GM04503 (cell line): ENCODE measurements at regions not wholly inside any gene's neighbourhood (a gene's known extent, or its start where the extent isn't known, plus 50 kb on each side); places are given as distances from the start of the nearest gene placed in this dataset.

ENCODE experiments used
- DNase-seq: peaks from one replicate; pipeline ENCODE4 v3.0.0-alpha.2; 2012; ENCODE audit warnings: low read depth

DNA sequence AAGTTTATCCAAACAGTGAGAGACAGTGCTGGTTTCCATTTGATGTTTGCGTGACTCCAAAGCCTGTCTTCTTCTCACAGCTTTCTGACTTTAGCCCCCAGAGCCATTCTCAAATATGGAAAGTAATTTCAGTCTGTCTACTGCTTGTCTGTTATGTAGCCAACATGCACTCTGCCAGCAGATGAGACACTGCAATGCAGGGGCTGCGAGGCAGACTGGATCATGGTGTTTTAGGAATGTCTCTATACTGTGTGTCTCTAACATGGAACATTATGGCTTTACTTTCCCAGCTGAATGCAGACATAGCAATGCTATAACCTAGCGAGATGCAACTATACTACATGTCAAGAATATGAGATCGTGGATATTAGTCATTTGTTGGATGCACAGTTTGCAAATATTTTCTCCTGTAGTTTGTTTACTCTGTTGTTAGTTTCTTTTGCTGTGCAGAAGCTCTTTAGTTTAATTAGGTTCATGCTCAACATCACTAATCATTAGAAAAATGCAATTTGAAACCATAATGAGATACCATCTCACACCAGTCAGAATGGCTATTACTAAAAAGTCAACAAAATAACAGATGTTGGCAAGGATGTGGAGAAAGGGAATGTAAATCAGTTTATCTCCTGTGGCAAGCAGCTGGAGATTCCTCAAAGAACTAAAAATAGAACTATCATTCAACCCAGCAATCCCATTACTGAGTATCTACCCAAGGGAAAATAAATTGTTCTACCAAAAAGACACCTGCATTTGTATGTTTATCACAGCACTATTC lies 235.8 kb upstream of the TMTC1 start:
- no peak for DNase-seq

DNA sequence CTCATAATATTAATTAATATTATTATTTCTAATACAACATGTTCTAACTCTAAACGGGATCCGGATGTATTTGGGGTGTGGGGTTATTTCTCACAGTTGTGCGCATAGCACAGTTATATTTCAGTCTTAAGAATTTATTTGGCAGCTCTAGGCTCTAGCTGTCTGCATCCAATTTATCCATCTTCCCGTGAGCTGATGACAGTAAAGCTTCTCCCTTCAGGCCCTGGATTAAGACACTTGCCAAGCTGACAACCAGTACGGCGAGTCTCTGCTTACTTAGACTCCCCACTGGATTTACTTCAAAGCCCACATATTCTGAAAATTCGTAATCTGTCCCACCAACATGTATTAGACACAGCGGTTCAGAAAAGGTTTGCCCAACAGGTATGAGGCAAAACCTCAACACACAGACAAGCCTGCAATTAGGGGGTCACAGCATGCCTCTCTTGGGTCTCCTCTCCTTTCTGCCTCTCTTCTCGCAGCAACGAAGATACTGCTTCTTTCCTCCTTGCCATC lies 232.9 kb upstream of the TMTC1 start:
- DNase-seq, result no peak

DNA sequence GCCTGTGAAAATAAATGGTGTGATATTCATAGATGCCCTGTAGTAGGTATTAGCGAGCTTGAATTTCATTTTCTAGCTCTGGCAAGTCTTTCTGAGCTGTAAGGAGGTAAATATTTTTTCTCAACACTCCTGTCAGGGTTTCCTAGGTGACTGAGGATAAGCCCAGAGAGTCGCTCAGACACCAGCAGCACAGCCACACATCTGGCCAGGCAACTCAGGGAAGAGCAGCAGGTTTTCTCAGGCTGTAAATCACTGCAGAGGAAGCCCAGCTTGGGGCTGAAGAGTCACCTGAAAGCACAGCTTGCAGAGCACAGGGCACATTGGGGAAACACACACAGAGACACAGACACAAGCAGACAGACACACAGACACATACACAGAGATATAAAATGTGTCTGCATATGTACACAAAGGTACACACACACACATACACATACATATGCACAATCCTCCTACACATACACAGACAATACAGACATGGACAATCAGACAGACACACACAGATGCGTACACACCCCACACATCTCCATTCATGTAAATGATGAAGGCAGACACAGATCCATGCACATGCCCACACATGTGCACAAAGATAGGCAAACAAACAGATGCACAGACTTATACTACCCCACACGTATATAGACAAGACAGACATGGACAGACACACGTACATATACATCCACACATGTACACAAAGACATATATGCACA lies 232.0 kb upstream of the TMTC1 start:
- DNase-seq, result no peak

DNA sequence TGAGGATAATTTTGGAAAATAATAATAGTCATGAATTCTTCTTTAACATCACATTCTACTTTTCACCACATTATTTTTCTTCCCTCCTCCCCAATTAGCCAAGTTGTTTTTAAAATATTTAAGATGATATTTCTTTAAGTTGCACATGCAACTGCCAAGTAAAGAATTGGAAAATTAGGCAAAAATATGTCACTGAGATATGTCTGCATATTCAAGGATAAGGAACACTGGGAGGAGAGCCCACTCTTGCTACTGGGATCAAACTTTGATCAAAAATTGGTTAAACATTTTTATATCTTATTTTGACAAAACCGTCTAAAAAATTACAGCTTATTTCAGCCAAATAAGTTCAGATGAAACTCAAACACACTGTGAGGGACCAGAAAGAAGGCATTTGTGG lies 231.2 kb upstream of the TMTC1 start:
- no peak for DNase-seq

DNA sequence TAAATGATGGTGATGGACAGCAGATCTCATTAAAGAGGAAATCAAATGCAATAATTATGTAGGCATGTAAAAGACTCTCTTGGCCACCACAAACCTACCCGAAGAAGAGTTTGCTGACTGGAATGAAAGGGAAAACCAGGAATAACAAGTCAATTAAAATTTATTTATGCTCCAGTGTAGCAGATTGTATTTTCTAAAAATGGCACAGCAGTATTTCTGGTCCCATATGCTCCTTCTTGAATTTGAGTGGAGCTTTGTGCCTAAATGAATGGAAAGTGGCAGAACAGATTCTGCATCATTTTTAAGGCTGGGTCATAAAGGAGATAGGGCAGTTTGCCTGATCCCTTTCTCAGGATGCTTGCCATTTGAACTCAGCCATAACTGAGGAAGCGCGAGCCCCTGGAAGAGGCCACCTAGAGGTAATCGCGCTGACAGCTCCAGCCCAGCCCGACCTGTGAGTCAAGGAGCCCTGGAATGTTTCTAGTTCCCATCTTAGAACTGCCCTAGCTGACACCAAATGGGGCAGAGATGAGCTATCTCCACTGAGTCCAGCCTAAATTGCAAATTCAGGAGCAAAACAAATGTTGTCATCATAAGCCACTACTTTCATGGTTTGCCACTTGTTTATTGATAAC lies 229.2 kb upstream of the TMTC1 start:
- DNase-seq, result no peak

DNA sequence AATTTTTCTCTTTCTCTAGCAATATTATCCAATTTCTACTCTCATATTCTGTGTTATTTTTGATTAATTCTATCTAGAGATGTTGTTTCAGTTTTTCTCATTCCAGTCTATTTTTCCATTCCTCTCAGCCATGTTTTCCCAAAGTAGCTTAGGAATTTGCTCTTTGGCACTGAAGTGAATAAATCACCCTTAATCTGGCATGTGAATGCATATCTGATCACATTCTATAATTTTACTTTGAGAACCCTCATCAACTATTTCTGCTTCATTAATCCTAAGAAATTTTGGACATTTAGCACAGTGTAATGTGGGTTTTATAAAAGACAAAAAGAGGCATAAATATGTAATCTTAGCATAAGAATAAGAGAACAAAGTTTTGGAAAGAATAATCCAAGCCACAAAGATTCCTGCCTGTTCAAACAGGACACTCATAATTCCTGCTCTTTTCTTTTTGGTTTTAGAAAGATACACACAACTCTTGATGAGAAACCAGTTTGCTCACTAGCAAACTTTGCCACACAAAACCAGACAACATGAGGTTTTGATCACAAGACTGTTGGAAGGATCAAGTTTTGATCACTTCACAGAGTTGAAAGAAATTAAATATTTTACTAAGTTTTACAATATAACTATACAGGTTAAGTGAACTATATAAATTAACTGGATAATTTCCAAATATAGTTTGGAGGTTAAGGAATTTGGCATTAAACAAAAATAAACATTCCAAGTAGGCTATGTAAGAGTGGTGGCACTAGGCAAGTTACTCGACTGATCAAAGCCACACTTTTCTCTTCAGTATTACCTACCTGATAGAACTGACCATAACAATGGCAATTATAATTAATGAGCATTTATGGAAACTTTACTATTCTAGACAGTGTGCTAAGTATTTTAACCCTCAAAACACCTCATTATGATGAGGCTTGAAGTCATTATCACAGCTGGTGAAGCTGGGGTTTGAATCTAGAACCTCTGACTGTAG lies 226.6 kb upstream of the TMTC1 start:
- DNase-seq, result no peak

DNA sequence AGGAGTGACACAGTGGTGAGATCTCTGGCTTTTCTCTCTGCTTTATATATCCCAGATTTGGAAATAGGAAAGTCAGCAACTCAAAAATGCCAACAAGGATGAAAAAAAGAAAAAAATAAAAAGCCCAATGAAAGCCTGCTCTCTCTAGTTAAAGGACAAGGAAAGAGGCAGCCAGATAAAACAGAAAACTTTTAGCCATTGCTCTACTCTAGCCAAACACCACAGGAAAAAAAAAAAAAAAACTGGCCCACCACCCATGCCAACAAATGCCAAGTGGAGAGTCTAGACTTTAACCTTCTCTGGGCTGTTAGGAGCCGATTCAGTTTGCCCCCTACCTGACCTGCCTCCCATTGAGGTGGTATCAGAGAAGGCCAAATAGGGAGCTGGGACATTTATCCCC lies 222.3 kb upstream of the TMTC1 start:
- DNase-seq, result no peak

DNA sequence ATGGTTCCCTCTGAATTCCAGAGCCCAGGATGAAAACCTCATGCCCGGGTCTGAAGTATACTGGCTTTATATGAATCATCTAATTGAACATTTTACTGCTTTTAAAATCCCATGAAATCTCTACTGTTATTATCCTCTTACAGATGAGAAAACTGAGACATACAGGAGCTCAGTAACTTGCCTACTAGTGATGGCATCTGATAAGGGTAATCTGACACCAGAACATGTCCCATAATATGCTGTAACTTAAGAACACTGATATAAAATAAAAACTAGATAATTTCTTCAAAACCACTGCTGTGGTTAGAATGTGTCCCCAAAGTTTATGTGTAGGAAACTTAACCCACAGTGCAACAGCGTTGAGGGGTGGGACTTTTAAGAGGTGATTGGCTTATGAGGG lies 219.6 kb upstream of the TMTC1 start:
- DNase-seq, result no peak

DNA sequence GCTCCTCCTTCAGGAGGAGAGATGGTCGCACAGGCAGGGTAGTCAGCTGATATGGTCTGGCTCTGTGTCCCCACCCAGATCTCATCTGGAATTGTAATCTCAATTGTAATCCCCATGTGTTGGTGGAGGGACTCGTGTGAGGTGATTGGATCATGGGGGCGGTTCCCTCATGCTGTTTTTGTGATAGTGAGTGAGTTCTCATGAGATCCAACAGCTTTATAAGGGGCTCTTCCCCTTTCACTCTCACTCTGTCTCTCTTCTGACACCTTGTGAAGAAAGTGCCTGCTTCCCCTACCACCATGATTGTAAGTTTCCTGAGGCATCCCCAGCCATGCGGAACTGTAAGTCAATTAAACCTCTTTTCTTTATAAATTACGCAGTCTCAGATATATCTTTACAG lies 218.9 kb upstream of the TMTC1 start:
- no peak for DNase-seq

DNA sequence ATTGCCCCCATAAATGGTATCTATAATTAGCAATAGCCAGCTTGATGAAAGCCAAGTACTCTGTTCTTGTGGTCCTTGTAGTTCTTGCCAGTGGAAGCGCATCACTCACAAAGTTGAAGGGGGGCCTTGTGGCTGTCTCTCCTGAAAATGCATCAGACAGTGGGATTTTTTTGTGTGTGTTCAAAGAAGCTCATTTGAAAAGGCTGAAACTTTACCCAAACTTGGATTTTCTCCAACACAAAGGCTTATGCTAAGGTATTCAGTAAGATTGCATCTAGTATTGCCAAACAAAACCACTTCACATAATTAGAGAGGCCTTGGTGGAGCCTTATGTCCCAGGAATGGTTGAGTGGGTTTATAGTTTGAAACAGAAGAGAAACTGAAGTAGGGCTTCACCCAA lies 216.7 kb upstream of the TMTC1 start:
- DNase-seq, result no peak

DNA sequence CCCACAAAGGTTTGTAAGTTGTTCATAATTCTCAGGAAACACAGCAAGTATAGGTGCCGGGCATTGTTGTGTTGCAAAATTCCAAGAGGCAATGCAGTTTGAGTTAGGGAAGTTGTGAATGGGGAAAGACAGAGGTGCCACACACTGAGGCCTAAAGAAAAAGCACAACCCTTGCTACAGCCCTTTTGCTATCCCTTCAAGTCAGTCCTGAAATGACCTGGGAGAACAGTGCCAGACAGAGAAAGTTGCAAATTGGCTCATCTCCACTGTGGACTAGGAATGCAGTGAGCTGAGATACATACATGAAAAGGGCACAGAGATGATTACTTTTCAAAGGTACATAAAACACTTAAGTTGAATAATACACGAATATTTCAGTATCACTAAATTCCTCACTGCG lies 213.3 kb upstream of the TMTC1 start:
- no peak for DNase-seq

DNA sequence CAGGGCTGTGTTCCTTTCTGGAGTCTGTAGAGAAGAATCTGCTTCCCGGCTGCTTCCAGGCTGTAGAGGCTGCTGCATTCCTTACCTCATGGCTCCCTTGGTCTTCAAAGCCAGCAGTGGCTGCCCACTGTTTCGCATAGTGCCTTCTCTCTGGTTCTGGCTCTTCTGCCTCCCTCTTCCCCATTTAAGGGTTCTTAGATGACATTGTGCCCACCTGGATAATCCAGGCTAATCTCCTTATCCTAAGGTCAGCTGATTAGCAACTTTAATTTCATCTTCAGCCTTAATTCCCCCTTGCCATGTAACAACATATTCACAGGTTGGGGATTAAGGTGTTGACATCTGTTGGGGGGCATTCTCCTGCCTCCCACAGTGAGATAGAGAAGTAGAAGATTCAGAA lies 208.6 kb upstream of the TMTC1 start:
- no peak for DNase-seq

DNA sequence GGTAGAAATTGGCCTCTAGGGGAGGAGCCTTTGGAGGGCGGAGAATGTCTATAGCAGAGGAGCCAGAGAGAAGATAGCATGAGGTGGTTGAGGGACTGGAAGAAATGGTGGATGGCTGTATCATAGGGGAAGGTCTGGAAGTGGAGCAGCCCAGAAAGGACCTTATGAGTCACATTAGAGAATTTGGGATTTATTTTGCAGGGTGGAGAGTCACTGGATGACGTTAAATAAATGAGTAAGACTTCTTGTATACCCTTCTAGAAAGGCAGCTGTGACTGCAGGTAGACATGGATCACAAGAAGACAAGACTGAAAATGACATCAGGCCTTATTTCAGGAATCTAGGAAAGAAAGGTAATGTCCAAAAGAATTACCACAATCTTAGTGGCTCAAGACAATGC lies 208.2 kb upstream of the TMTC1 start:
- no peak for DNase-seq

DNA sequence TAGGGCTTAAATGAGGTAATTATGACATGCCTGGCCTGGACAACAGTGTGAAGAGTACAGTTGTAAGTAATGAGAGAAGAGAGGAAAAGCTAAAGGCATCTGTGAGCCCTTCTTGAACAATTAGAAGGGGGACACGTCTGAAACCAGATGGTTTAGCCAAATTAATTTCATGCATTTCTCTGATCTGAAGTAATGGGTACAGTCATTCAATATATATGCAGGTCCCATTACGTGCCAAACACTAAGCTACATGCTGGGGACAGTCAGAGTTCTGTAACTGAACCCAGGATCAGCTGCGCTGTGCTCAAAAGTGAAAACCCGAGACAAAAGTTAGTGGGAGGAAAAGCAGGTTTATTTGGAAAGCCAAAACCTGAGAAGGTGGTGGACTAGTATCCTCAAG lies 207.2 kb upstream of the TMTC1 start:
- no peak for DNase-seq

DNA sequence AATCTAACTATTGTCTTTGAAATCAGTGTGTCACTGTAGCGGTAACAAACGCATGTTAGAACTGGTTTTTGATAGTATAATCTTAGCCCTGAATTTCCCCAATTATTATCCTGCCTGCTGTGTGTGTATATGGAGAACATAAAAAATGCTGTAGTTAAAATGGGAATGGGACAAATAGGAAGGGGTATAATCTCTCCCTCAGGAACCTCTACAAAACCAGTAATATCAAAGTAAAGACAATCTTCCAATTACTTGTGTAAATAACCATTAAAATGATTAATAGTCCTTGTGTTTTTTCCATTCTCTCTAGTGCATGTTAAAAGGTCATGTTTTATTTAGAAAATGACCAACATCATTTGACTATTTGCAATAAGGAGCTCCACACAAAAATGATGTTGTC lies 200.1 kb upstream of the TMTC1 start:
- no peak for DNase-seq

DNA sequence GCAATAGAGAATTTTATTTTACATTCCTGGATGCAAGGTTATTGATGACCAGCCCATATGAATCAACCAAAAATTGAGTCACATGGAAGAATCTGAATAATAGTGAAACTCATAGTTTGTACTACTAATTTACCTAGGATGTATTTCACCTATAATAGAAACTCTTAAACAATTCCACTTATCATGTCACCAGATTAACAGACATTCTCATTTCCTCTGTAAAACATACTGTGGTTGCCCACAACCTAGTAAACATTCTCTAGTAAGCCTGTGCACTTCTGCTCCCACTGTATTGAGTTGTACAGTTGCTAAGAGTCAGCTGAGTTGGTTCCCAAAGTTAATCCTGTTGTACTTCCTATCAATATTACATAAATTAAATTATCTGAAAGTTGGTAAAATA lies 196.6 kb upstream of the TMTC1 start:
- DNase-seq, result no peak

DNA sequence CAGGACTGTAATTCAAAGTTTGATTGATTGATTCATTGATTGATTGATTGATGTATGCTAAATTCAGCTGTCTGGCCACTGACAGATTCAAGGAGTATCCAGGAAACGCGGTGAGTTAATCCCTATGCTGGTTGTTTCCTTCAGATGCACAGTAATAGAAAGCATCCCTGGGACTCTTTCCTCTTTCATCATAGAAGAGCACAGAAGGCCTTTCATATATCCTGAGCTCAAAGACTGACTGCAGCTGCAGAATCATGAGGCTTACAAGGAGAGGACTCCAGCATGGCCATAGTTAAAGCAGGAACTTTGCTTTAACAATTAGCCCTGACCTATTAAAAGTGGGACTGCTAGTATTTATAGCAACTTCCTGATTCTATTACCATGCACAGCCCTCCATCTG lies 187.7 kb upstream of the TMTC1 start:
- DNase-seq, result no peak

DNA sequence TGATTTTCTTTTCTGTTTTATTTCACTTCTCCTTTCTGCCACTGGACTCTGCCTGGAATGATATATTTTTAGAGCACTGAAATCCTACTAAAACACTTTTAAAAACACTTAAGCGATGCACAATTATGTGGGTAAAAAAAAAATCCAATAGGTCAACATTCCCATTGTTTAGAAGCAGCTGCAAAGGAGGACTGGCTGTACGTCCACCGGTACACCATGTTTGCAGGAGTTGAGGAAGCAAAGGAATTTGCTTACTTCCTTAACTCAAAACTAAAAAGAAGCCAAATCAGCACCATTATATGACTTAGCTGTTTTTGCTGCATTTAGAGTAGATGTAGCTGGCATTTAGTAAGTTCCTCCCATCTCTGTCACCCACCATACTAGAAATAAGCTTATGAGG lies 186.8 kb upstream of the TMTC1 start:
- DNase-seq, result no peak

DNA sequence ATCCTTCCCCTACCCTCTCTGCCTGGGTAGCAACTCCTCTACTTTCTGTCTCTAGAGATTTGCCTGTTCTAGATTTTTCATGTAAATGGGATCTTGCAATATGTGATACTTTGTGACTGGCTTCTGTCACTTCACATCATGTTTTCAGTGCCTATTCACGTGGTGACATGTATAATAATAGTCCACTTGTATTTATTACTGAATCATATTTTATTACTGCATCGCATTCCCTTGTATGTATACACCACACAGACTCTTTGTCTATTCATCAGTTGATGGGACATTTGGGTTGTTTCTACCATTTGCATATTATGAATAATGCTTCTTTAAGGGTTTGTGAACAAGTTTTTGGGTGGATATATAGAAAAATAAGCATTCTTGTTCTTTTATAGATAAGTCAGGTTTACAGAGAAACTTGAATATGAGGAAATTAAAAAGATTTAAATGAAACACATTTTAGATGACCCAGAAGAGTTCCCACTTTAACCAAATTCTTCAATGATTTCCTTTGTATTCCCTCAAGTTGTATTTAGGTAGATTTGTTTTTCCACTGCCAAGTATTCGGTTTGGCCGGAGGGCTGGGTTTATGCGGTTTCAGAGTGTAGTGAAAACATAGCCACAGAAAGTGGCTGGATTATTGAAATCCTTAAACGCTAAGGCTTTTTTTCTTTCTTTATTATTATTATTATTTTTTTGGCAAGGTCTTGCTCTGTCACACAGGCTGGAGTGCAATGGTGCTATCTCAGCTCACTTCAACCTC lies 178.7 kb upstream of the TMTC1 start:
- no peak for DNase-seq

DNA sequence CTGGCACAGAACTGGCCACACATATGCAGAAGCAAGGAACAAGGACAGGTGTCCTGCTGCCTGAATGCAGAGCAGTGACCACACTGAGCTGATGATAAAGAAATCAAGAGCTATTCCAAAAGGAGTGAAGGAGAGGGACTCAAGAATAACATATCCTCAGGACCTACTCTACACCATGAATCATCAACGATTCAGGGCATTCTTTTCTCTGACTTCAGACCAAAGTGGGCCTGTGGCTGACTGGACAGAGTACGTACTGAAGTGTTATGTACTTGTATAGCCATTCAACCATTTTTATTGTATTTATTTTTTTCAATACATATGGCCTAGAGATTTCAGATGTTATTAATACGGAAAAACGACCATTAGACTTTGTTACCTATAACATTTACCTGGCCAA lies 177.5 kb upstream of the TMTC1 start:
- no peak for DNase-seq

DNA sequence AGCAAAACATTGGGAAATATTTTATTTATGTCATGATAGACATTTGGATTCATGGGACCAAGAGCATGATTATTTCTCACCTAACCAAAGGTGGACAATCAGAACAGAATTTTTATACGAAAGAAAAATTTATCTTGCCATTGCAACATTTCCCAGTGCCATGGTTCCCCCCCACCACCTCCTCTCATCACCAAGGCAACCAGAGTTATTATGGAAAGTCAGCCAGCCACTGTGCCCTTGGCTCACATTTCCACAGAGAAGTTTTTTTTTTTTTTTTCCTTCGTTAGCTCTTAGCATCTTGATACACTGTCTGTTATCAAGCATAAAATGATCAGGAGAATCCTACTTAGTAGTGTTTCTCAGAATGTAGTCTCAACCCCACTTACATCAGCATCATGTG lies 176.4 kb upstream of the TMTC1 start:
- no peak for DNase-seq
